GM13977 (cell line): ENCODE measurements at regions not wholly inside any gene's neighbourhood (a gene's known extent, or its start where the extent isn't known, plus 50 kb on each side); places are given as distances from the start of the nearest gene placed in this dataset.

Source experiments
- DNase-seq: peaks from one replicate; pipeline ENCODE4 v3.0.0; 2012; ENCODE audit warnings: low spot score
- in situ Hi-C: fragments of 300-500 bp; cut with MboI; formaldehyde crosslinking; loops from one replicate; pipeline ENCODE4 v1.12.0; 2022; ENCODE audit warnings: low sequenced_read_pairs, low pct_unique_long_range_greater_than_20kb, mixed read lengths, inconsistent platforms; ENCODE audit not compliant: unreplicated experiment
- TF ChIP-seq, protein P1 (sequence below): IDR thresholded peaks from 2 replicates; pipeline ENCODE4 v1.5.1; 2012; ENCODE audit warnings: mild to moderate bottlenecking, control low read depth; ENCODE audit not compliant: insufficient read depth; ENCODE audit errors: extremely low read depth, missing control alignments

DNA sequence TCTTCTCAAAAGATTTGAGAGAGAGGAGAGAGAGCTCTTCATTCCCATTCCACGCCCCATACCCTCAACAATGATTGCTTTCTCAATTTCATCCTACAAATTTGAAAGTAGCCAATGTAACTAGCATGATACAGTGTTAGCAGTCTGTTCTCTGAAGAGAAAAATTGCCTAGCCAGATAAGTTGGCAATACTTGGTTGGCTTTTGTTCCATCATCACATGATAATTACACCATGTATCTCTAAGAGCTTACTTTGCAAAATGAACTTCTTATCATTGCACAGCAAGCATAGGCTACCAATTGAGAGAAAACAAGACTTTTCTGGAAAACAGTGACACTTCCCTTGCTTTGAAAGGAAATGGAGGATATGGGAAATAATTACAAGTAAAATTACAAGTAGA is 68.9 kb downstream of the FSCB start:
- no peak for DNase-seq
- in situ Hi-C loops: no loop called here
- TF ChIP-seq, protein P1, sequence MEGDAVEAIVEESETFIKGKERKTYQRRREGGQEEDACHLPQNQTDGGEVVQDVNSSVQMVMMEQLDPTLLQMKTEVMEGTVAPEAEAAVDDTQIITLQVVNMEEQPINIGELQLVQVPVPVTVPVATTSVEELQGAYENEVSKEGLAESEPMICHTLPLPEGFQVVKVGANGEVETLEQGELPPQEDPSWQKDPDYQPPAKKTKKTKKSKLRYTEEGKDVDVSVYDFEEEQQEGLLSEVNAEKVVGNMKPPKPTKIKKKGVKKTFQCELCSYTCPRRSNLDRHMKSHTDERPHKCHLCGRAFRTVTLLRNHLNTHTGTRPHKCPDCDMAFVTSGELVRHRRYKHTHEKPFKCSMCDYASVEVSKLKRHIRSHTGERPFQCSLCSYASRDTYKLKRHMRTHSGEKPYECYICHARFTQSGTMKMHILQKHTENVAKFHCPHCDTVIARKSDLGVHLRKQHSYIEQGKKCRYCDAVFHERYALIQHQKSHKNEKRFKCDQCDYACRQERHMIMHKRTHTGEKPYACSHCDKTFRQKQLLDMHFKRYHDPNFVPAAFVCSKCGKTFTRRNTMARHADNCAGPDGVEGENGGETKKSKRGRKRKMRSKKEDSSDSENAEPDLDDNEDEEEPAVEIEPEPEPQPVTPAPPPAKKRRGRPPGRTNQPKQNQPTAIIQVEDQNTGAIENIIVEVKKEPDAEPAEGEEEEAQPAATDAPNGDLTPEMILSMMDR: no peak

DNA sequence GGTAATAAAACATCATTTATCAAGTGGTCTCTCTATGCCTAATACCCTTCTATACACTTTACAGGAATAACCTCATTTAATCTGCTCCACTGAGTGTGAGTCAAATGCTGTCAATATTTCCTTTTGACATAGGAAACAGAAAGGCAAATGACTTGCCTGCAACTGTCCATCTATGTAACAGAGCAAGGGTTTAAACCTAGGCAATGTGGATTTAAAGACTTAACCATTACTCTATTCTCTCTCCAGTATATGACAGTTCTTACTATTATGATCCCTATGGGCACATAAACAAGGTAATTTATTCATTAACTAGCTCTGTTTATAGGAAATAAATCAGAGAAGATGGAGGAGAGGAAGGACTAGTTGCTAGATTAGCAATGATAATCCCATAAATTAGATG is 70.6 kb downstream of the FSCB start:
- DNase-seq: no peak
- in situ Hi-C loops: no loop called here
- TF ChIP-seq, protein P1: no peak

DNA sequence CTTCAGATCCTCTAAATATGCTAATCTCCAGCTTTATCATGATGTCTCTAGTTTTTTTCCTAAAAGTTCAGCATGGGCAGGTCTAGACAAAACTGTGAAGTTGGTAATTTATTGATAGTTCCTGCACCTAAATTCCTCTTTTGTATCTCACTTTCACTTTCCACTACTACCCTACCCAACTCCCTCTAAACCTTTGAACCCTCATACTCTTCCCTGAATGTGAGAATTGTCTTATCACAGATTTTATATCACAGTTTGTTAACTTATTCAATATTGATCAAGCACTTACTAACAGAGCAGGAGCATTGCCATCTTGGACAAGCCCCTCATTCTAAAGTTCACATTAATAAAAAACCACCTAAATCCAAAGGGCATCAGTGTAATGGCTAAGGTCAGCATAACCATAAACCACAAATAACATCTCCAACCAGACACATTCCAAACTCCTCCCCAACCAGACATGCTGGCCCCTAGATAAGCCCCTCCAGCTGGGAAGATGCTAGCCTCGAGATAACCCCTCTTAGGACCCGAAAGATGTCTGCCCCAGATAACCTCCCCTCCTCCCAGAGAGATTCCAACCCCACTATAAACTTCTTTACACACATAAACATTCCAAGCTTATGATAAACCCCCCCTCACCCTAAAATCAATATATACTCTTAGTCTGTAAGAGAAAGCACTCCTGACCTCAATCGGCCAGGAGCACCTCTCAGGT is 78.7 kb downstream of the FSCB start:
- TF ChIP-seq, protein P1: no peak
- no peak for DNase-seq
- in situ Hi-C loops: no loop called here

DNA sequence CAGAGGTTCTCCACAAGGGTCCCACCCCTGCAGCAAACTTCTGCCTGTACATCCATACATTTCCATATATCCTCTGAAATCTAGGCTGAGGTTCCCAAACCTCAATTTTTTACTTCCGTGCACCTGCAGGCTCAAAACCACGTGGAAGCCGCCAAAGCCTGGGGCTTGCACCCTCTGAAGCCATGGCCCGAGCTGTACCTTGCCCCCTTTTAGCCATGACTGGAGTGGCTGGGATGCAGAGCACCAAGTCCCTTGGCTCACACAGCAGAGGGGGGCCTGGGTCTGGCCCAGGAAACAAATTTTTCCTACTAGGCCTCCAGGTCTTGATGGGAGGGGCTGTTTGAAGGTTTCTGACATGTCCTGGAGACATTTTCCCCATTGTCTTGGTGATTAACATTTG is 84.4 kb downstream of the FSCB start:
- no peak for DNase-seq
- TF ChIP-seq, protein P1: no peak
- in situ Hi-C loops: no loop called here

DNA sequence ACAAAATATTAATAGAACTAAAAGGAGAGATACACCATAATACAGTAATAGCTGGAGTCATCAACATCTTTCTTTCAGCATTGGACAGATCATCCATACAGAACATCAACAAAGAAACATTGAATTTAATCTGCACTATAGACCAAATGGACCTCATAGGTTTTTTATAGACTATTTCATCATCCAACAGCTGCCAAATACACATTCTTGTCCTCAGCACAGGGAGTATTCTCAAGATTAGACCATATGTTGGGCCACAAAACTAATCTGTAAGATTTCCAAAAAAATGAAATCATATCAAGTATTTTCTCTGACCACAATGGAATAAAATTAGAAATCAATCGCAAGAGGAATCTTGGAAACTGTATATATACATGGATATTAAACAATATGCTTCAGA is 86.9 kb downstream of the FSCB start:
- DNase-seq: no peak
- TF ChIP-seq, protein P1: no peak
- in situ Hi-C loops: no loop called here

DNA sequence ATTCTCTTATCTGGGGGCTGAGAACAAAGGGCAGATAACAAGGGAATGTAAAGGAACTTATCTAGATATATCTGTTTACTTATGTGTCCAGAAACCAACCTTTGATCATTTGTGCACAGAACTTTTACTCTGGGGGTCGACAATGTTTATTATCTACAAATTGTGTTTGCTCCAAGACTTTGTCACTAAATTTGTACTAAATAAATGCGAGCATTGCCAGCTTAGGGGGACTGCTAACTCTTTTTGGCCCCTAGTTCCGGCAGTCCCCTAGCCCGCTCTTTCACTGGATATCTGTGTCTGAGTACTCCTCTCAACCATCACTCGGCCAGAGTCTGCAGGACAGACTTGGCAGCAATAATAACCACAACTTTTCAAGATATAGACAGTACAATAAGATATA is 88.2 kb downstream of the FSCB start:
- DNase-seq: no peak
- TF ChIP-seq, protein P1: no peak
- in situ Hi-C loops: no loop called here
